ENCODE measurements at regions not wholly inside any gene's neighbourhood (a gene's known extent, or its start where the extent isn't known, plus 50 kb on each side); places are given as distances from the start of the nearest gene placed in this dataset.

GRCh38 chr12:91940826-91941570 is 204.6 kb downstream of the BTG1 start:
- TF ChIP-seq CTCF (conservative IDR thresholded peaks at IDR 0.05; ENCODE audit: low read depth, low read length): no peak
- TF ChIP-seq EZH2 (IDR thresholded peaks at IDR 0.05; ENCODE audit: borderline replicate concordance, low read depth, low read length, poor library complexity, severe bottlenecking): no peak

Data from A673 (cell line).